ENCODE measurements at regions not wholly inside any gene's neighbourhood (a gene's known extent, or its start where the extent isn't known, plus 50 kb on each side); places are given as distances from the start of the nearest gene placed in this dataset.
A peak's percentile ranks its signal among the peaks of the same experiment; 100 is the strongest.
"Not testable (repeated sequence)": the region's sequence is repeated elsewhere in the genome, so short reads cannot be mapped to it uniquely, and the experiment has no call there.

DNA sequence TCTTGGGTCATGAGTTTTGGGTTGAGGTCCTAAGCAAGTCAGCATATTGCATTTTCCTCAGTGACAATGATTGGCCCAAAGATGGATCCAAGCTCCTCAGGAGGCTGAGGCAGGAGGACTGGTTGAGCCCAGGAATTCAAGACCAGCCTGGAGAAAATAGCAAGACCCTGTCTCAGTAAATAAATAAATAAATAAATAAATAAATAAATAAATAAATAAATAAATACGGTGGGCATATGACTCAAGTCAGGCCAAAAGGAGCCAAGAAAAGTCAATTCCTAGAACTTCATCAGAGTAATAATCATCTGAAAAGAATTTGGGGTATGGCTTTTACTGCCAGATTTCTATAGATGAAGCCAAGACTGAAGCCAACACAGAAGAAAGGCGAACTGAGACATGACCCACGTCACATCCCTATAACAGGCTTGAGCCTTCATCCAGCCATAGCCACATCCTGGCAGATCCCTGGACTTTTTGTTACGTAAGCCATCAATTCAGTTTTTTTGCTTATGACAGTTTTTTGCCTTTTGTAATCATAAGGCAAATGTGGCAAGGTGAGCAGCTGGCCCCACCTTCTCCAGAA lies 88.5 kb upstream of the NFASC start:
- no peak for DNase-seq (ENCODE audit: low read depth)

- not testable (repeated sequence) for DNase-seq (ENCODE audit: low read depth)
These were observed 85.6 kb upstream of the NFASC start for GRCh38 chr1:204785023-204785422.

DNA sequence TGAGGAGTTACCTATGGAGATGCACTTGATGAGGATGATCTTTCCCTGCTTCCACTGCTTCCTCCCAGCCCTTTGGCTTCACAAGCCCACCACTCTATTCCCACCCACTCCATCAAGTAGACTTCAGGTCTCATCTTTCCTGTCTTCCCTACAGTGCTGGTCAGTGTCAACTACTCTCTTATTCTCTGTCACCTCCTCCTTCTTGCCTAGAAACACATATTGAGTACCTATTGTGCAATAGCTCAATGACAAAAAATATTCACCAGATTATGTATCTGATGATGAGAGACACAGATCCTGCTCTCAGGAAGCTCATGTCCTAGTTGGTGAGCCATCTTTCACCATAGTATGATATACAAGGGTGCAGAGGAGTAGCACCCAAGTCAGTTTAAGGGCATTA lies 82.2 kb upstream of the NFASC start:
- no peak for DNase-seq (ENCODE audit: low read depth)

- peak; percentile 16 for DNase-seq (ENCODE audit: low read depth)
These were observed 79.0 kb upstream of the NFASC start for GRCh38 chr1:204791453-204792353.

DNA sequence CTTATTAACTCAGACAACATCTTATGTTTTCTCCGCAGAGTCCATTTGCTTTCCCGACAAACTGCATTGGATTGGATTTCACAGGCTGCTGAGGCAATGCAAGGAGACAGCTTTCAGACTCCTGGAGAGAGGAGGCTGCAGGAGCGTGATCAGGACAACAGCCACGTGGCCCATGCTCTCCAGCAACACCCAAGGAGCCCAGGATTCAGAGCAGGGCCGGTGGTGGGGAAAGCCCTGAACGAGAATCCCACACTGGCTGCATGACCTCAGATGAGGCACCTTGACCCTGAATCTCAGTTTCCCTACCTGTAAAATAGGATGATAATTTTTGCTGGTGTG lies 78.3 kb upstream of the NFASC start:
- no peak for DNase-seq (ENCODE audit: low read depth)

DNA sequence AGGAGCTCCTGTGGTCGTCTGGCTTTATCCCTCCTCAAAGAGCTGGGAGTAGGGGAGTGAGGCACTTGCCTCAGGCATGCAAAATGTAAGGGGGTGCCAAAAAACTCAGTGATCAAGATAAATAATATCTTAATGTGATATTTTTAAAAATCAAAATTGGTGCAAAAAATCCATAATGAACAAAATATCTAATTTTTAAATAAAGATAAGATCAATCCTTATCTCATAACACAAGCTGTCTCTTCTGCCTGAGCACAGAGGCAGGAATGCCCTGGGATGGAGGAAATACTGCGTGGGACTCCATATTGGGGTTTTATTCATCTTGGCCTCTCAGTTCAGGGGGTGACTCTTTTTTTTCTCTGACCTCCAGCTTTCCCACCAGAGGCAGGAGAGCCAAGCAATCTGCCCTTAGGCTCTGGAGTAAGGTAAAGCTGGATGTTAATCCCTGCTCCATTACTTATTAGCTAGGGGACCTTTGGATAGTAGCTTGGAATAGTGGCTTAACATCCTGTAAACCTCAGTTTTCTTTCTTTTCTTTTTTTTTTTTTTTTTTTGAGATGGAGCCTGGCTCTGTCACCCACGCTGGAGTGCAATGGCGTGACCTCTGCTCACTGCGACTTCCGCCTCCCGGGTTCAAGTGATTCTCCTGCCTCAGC lies 77.3 kb upstream of the NFASC start:
- DNase-seq (ENCODE audit: low read depth): no peak

DNA sequence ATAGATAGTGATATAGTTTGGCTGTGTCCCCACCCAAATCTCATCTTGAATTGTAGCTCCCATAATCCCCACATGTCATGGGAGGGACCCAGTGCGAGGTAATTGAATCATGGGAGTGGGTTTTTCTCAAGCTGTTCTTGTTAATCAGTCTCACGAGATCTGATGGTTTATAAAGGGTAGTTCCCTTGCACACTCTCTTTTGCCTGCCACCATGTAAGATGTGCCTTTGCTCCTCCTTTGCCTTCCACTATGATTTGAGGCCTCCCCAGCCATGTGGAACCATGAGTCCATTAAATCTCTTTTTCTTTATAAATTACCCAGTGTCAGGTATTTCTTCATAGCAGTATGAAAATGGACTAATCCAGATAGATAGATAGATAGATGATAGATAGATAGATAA lies 73.8 kb upstream of the NFASC start:
- not testable (repeated sequence) for DNase-seq (ENCODE audit: low read depth)

- no peak for DNase-seq (ENCODE audit: low read depth)
These were observed 73.3 kb upstream of the NFASC start for GRCh38 chr1:204797401-204797800.

DNA sequence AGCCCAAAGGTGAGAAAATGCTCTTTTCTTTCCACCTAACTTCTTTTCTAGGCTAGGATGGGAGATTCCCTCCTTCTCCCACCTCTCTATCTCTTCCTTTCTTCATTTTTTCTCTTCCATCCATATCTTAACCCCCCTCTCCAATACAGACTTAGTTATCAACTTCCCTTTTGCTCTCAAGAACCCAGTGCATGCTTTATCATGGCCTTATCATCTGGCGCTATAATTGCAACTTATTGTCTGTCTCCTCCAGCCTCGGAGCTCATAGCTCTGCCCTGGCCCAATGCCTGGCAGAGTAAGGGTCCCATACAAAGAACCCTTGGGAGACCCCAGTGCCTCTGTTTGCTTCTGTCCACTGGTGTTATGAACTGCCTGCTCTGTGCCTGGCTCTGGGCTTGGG lies 71.0 kb upstream of the NFASC start:
- no peak for DNase-seq (ENCODE audit: low read depth)

GRCh38 chr1:204801211-204801610 lies 69.5 kb upstream of the NFASC start:
- no peak for DNase-seq (ENCODE audit: low read depth)

GRCh38 chr1:204802401-204803175 lies 68.1 kb upstream of the NFASC start:
- DNase-seq (ENCODE audit: low read depth): no peak

DNA sequence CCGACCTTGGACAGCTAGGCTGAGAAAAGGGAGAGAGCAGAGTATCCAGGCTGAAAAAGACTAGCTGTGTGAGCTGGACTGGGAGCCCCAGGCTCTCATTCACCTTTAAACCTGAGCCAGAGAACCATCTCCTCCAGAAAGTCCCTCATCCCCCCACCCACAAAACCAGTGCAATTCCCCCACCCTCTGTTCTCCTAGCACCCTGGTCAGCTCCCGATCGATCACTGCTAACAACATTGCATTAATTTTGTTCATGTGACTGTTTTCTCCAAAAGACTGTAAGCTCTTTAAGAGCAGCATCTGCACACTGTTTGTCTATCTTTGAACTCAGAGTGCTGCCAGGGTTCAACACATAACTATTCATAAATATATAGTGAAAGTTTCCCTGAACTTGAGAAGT lies 67.1 kb upstream of the NFASC start:
- DNase-seq (ENCODE audit: low read depth): no peak

DNA sequence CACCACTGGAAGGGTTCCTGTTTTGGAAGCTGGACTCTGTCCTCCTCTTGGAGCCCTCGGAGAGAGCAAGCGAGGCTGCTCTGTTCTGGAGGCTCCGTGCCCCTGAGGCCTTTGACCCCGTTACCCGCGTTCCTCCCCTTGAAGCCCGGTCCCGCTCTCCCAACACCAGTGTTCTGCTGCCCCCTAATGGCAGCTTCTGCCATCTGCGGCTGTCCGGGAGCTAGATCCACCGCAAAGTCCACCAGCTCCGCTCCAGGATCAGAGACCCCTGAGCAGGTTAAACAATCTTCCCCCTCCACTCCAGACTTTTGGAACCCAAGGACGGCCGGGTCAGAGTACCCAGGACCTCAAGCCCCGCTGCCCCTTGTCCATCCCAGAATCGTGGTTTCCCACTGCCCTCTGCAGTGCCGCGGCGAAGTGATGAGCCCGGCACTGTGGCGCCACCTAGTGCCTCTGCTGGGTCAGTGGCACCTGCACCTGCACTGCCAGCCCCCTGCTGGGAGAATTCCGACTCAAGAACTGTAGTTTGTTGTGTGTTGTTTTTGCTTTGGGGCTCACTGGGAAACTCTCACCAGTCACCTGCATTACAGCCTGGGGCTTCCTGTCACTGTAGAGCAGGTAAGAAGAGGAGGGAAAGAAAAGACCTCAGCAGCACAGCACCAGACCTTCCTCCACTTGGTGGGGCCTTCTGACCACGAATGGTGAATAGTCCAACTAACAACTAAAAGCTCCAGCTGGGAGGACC lies 63.5 kb upstream of the NFASC start:
- peak; percentile 57 for DNase-seq (ENCODE audit: low read depth)

DNA sequence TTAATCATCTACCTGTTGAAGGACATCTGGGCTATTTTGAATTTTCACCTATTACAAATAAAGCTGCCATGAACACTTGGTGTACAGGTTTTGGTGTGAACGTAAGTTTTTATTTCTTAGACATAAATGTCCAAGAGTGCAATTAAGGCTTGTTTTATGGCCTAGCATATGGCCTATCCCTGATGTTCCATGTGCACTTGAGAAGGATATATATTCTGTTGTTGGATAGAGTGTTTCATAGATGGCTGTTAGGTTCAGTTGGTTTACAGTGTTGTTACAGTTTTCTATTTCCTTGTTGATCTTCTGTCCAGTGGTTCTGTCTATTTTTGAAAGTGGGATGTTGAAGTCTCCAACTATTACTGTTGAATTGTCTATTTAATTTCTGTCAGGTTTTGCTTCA lies 61.2 kb upstream of the NFASC start:
- DNase-seq (ENCODE audit: low read depth): no peak

DNA sequence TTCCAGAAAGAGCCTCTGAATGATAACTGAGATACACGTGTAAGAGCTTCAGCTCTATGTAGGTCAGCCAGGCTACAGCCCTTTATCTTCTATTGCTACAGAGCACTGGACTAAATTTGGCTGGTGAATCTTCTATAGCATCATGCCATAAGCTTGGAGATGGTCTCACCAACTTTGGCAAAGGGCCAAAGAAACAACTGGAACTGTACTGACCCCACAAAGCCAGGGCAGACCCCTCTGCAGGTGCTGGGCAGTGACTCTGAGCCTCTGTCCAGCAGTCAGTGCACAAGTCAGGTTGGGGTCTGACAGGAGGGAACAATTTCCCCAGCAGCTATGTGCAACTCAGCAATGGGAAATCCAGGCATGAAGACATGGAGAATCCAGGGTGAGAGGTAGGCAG lies 57.8 kb upstream of the NFASC start:
- DNase-seq (ENCODE audit: low read depth): no peak

DNA sequence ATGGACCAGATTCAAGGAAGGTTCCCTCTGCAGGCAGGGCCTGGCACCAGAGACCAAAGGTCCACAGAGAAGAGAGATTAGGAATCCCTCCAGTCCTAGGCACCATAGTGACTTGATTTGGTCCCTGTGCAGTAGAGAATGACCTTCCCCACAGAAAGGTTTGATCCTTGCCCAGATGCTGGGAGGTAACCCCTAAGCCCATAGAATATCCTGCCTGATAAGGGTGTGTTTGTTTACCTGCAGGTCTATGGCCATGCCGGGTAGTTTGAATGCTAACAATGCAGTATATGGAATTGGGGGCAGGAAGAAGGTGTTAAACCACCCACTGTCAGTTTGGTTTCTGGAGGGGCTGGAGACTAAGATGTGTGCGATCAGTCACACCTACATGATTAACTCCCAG lies 57.1 kb upstream of the NFASC start:
- DNase-seq (ENCODE audit: low read depth): no peak

- no peak for DNase-seq (ENCODE audit: low read depth)
These were observed 56.3 kb upstream of the NFASC start for GRCh38 chr1:204814166-204814884.

GRCh38 chr1:204817341-204817740 lies 53.3 kb upstream of the NFASC start:
- no peak for DNase-seq (ENCODE audit: low read depth)

DNA sequence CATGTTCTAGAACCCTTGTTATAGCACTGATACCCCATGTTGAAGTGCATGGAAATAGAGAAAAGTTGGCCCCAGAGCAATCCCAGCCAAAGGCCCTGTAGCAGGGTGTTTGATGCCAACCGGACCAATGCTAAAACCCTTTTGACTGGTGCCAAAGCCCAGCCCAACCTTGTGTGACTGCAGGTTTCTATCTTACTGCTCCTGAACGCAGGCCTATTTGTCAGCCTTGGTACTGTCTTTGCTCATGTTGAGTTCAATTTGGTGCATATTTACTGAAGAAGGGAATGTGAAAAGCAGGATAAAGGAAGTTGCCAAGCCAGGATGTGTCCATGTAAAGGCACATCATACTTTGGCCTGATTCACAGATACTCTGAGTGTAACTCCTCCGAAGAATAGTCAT lies 51.7 kb upstream of the NFASC start:
- no peak for DNase-seq (ENCODE audit: low read depth)

GRCh38 chr1:204819495-204819894 lies 51.2 kb upstream of the NFASC start:
- no peak for DNase-seq (ENCODE audit: low read depth)

Measured in stromal cell of bone marrow (primary cell).